CD4-positive, alpha-beta T cell treated with Interleukin-4 for 1 hour (primary cell): ENCODE measurements at regions not wholly inside any gene's neighbourhood (a gene's known extent, or its start where the extent isn't known, plus 50 kb on each side); places are given as distances from the start of the nearest gene placed in this dataset.

ENCODE experiments used
- DNase-seq, 2 donors: peaks; one replicate each; pipeline ENCODE4 v3.0.0-alpha.2; 2020 to 2022

DNA sequence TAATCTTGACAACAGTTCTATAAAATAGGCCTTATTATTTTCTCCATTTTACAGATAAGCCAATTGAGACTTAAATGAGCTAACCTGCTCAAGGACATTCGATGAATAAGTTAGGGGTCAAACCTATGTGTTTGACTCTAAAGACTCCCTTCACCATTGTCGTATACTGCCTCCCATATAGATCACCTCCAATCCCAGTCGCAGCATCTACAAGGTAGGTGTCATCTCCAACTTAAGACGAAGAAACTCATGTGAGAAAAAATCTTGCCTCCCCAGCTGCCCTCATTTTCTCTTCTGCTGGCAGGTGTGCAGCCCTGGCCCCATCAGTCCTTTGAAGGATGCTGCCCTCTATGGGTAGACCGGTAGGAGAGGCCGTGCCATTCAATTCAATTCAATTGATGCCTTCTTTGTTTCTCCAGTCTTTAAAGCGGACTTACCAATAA is 75.2 kb upstream of the SMARCA2 start:
- peak; percentile 27 to 44 for DNase-seq

DNA sequence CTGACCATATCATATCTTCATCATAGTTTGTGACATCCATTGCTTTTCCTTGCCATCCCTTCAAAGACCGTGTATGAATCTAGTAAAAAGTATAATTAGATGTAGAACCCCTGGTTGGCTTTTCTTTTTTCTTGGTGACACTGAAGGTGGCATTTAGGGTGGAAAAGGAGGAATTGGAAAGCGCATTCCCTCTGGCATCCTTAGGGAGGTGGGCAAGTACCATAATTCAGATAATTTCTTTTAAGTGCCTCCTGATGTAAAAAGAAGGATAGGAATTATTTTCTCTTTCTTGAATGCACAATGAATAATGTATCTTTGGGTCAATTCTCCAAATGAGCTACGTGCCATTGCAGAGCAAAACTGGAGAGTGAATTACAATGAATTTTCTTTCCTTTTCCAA is 73.2 kb upstream of the SMARCA2 start:
- no peak for DNase-seq

DNA sequence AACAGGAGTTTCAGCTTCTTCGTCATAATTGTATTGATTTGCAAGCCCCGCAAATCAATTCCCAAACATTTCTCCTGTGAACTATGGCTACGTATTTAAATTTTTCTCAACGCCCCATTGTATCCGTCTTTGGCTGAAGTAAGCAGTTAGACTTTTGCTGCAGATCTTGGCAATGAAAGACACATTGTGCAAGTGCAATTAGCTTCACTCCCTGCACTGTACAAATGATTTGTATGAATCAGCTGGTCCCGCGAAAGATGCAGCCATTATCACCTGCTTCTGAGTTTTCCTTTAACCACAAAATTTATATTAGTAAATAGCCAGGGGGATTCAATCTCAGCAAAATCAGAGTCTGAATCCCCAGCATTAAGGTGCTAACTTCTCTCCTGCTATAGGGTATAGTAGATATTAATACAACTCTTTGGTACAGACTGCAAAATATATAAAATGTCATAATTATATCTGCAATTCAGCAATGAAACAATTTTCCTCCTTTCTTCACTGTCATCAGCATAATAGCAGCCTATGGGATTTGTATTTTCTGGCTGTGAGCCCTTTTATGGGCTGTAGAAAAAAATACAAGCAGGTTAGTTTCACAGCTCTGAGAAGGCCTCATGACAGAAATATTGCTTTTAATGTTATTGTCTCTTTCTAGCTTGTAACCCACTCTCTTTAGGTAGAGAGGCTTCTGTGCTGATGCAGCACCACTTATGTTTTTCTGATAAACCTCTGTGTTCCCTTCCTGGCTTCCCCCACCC is 68.4 kb upstream of the SMARCA2 start:
- no peak for DNase-seq

DNA sequence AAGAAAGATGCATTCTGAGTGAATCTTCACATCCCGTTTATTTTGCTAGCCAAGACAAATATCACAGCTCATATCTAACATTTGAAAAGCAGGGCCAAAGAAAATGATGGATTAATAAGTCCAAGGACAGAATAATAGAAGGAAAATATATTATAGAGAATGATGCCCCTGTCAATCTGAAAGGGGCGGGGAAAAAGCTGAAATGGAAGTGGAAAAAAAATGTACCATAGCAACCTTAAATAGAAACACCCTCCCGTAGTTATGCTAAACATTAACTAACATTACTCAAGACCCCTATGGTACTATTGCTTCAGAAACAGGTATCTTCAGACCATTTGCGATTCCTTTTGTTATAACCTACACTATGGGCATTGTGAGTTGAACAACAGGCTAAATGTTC is 67.7 kb upstream of the SMARCA2 start:
- DNase-seq: no peak

DNA sequence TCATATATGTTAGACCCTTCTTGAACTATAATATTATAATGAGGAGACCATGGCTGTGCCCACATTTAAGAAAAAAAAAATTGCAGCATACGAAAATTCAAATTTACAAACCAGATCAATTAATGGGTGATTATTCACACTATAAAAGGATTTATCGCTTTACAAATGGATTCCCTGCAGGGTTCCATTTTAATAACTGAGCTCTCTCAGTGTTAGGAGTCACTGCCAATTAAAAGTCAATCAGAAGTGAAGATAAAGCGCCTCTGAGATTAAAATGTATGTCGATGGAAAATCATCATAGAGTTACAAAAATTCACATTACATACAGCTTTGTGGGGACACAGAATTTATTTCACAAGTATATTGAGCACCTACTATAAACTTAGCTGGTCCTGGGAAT is 66.6 kb upstream of the SMARCA2 start:
- DNase-seq: no peak

DNA sequence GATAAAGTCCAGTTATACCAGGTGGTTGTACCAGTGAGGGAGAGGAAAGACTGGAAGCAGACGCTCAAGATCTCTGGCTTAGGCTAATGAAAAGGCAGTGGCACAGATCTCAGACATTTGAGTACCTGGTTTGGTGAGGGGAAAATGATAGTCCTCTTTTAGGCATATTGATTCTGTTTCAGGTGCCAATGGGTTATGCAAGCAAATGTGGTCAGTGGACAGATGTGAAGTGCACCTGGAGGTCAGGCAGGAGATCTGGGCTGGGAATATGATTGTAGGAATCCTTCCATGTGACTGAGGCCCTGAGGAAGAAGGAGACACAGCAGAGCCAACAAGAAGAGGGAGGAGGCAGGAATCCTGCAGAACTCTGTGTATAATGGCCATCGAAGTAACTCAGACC is 63.7 kb upstream of the SMARCA2 start:
- no peak for DNase-seq

DNA sequence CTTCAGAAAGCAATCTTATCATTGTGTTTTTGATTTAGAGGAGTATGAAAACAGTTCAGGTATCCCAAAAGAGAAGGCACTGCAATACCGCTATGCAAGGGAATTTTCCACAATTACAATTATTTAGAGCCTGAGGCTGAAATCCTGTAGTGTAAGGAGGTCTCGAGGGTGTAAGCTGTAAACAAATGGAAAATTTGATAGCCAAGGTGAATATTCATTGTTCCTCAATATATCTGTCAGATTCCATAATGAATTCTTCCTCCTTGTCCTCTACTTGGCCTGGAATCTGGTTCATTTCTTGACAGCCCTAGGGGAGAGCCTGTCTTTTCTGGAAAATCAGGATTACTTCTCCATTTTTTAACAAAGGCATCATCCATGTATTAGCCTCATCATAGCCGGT is 63.1 kb upstream of the SMARCA2 start:
- no peak for DNase-seq

DNA sequence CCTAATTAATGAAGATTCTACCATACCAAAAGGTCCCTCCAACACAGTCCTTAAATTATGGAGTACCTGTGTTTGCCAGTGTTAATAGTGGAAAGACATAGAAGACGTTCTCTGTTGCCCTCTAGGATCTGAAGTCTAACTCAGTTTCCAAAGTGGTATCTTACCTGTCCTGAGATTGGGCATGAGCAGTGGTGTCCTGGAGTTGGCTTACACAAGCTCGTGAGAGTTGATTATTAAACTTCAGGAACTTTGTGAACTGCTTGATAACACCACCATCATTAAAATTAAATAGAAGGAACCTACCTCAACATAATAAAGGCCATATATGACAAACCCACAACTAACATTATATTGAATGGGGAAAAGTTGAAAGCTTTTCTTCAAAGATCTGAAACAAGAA is 60.9 kb upstream of the SMARCA2 start:
- DNase-seq: no peak

DNA sequence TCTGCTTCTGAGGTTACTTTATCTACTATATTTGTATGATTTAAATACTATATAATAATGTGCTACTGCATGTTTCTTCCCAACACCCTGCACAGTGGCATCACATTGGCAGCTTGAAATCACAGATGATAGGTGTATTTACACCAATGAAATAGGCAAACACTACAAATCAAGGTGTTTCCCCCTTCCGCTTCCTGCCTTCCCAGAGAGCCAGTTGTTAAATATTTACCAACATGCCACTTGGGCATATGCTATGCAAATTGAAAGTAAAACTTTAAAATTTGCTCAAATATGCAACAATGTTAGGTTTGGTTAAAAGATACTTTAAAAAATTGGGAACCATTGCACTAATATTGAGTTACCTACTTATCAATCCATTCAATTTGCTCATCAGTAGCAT is 58.2 kb upstream of the SMARCA2 start:
- DNase-seq: no peak

DNA sequence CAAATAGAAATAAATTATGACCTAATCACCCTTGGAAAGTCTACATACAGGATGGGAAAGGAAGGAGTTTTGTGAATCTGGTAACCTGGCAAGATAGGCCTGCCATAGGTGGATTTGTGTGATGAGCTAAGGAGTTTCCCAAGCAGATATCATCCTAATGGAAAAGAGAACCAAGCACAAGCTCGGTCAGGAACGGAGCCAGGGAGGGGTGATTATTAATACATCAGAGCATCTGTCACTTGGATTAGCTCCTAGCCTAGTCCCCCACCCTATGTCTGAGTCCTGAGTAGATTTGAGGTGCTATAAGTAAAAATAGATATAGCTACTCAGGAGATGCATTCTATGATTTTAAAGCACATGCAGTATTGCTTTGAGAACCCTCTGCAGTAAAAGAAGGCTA is 57.3 kb upstream of the SMARCA2 start:
- DNase-seq: no peak

DNA sequence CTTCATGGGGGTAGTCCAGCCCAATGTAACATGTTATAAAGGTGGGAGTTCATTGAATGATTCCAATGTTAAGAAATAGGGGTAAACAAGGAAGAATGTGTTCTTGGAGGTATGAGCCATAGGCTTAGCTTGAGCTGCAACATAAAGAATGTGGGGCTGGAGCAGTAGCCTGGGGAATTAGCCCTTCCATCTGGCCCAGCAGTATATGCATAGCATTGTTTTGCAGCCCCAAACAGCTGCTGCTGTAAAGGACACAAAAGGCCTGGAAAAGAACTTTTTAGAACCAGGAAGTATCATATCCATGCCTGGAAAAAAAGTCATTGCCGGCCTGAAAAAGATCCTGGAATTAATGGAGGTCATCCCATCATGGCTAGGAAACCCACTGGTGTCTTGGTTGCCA is 55.8 kb upstream of the SMARCA2 start:
- no peak for DNase-seq

DNA sequence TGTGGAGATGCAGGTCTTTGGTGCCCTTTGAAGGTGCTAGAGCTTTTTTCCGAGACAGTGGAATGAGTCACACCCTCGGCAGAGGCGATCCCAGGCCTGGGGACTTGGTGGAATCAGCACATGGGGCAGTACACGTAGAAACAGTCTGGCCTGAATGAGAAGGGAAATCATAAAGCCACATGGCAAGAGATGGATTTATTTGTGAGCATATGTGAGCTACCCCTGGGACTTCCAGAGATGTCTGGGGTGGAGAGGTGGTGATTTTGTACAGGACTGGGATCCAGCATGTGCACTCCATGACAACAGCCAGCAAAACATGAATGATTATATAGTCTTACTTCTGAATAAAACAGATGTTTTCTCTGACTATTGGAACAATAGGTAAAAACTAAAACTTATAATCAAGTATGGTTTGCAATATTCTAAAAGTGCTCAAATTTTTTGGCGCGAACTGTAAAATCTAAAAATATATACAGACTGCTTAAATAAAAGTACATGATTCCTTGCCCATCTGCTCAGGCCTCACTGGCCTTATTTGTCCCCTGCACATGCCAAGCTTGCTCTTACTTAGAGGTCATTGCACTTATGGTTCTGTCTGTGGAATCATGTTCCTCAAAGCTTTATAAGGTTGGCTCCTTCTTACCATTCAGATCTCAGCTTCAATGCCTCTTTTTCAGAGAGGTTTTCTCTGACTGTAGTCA is 54.7 kb upstream of the SMARCA2 start:
- no peak for DNase-seq

DNA sequence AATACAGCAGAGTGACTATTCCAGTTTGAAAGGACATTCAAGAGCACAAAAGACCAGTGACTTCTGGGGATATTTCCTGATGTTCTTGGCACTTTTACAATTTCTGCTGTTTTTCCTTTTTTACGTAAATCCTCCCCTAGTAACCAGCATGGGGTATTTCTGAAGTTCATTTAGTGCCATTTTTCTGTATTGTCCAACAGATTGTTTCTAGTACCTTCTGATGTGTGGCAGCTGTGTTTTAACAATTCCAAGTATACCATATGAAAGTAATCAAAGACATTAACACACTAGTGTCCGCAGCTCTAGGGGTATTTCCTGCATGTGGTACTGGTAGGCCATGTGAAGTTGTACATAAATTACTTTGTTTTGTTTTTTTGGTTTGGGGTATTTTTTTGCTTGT is 53.0 kb upstream of the SMARCA2 start:
- no peak for DNase-seq

DNA sequence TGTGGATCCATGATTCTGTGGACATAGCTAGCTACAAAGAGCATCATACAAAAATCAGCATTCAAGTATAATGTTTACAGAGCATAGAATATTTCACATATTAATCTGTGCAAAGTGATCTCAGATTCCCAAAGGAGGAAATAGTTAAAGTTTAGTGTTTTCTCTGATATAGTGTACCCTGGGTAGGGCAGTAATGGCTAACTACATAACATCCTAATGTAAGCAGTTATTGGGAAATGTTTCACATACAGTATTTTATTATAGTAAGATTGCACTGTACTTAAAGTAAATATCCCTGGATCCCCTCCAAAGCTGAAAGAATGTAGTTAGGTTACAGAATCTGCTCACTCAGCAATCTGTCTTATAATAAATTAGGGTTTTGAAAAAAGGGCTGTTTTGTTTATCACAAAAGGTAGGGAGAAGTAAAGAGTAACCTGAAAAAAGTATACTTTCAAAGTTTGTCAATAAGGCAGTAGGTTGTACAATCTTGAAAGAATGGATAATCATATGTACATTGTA is 52.5 kb upstream of the SMARCA2 start:
- DNase-seq: no peak

DNA sequence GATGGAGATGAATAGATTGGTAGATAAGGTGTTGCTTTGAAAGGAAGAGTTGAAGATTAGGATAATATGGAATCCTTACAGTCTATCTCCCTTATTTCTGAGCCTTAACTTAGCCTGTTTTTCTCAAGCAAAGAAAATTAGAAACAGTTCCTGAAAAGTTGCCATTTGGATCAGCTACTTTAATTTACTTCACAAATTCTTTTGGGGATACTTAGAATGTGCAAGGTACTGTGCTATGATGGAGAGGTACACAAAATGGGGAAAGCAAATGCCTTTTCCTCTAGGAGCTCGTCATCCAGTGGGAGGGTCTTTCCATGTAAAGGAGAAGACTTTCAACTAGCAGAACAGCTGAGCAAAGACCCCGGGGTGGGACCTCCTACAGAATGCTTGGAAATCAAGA is 51.1 kb upstream of the SMARCA2 start:
- no peak for DNase-seq
